DND-41 (cell line): ENCODE measurements at regions not wholly inside any gene's neighbourhood (a gene's known extent, or its start where the extent isn't known, plus 50 kb on each side); places are given as distances from the start of the nearest gene placed in this dataset.

Source experiments
- EZH2 ChIP-seq: IDR thresholded peaks from 3 replicates; pipeline ENCODE4 v1.6.1; 2012; ENCODE audit warnings: borderline replicate concordance, low read depth, mild to moderate bottlenecking, moderate library complexity, low read length, inconsistent platforms; ENCODE audit not compliant: severe bottlenecking
- TF ChIP-seq, protein P1 (sequence below): IDR thresholded peaks from 2 replicates; pipeline ENCODE4 v1.5.1; 2012; ENCODE audit warnings: borderline replicate concordance, low read length, moderate library complexity, mild to moderate bottlenecking; ENCODE audit not compliant: poor library complexity, severe bottlenecking; ENCODE audit errors: extremely low read depth

DNA sequence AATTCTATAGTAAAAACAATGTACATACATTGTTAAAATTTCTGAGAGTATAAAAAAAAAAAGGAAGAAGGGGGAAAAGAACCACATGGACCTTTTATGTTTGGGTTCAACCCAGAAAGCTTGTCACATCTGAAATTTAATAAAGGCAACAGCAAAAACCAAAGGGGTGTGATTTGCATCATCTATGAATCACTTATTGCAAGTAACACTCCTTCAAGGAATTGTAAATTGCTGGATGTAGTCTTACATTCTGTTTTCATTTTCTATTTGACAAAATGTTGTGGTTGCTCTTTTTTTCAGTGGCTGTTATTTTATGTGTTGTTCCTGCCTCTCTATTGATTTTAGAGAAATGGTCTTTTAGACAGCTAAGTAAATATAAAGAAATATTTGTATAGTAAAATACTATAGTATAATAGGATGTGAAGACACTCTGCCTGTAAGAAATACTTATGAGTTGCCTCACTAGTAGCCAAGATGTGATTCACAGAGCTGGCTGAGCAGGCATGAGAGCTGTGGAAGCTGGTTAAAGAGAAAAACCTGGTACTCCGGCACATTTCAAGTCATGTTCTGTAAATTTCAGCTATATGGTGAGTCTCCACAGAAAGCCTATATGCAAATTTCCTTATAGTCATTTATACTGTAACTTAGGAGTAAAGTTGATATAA, 131.1 kb upstream of the CNTLN start:
- TF ChIP-seq, protein P1, sequence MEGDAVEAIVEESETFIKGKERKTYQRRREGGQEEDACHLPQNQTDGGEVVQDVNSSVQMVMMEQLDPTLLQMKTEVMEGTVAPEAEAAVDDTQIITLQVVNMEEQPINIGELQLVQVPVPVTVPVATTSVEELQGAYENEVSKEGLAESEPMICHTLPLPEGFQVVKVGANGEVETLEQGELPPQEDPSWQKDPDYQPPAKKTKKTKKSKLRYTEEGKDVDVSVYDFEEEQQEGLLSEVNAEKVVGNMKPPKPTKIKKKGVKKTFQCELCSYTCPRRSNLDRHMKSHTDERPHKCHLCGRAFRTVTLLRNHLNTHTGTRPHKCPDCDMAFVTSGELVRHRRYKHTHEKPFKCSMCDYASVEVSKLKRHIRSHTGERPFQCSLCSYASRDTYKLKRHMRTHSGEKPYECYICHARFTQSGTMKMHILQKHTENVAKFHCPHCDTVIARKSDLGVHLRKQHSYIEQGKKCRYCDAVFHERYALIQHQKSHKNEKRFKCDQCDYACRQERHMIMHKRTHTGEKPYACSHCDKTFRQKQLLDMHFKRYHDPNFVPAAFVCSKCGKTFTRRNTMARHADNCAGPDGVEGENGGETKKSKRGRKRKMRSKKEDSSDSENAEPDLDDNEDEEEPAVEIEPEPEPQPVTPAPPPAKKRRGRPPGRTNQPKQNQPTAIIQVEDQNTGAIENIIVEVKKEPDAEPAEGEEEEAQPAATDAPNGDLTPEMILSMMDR = no peak
- TF ChIP-seq EZH2 = no peak
